ENCODE measurements at regions not wholly inside any gene's neighbourhood (a gene's known extent, or its start where the extent isn't known, plus 50 kb on each side); places are given as distances from the start of the nearest gene placed in this dataset.

- no peak overlapping the region for H3K27ac Mint-ChIP-seq
- no peak overlapping the region for H3K4me3 Mint-ChIP-seq
- DNase-seq: no peak
- H3K9me3 Mint-ChIP-seq: no peaks in the 10 kb centered on the region
- H3K27me3 Mint-ChIP-seq: no peaks in the 10 kb centered on the region
- H3K36me3 Mint-ChIP-seq: no peaks in the 10 kb centered on the region
- peaks cover 23% of the 10 kb centered on the region for H3K4me1 Mint-ChIP-seq
Measured at GRCh38 chr2:12178289-12179080, 432.1 kb downstream of the LPIN1 start.

- no peak overlapping the region for H3K4me3 Mint-ChIP-seq
- H3K36me3 Mint-ChIP-seq: no peaks in the 10 kb centered on the region
- H3K9me3 Mint-ChIP-seq: no peaks in the 10 kb centered on the region
- no peak overlapping the region for H3K27ac Mint-ChIP-seq
- H3K4me1 Mint-ChIP-seq: peaks cover 21% of the 10 kb centered on the region
- DNase-seq: no peak
- no peaks in the 10 kb centered on the region for H3K27me3 Mint-ChIP-seq
Measured at GRCh38 chr2:12180031-12180430, 433.6 kb downstream of the LPIN1 start.

GRCh38 chr2:12183032-12183645, 436.7 kb downstream of the LPIN1 start:
- Mint-ChIP-seq H3K27ac (no peak overlapping the region), H3K4me1 (peaks cover 1% of the 10 kb centered on the region), H3K4me3 (no peak overlapping the region), H3K27me3 (no peaks in the 10 kb centered on the region), H3K9me3 (peaks cover 2% of the 10 kb centered on the region), H3K36me3 (peaks cover 2% of the 10 kb centered on the region)
- DNase-seq: no peak

DNA sequence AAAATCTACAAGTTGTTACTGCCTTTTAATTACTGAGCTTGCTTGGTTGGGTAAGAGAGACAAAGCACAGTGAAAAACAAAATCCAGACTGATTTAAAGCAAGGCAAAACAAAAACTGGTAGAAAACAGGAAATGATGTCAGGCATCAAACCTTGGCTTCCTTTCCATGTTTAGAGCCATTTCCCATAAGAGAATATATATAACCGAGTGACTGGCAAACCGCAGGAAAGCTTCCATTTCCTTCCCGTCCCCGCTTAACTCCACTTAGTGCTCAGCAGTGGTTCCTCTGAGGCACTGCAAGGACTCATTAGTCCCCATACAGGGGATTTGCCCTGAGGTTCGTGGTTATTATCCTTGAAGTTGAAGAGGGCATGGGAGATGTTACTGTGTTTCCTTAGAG, 446.3 kb downstream of the LPIN1 start:
- H3K27ac Mint-ChIP-seq: peak overlapping the region; percentile 35
- no peak for DNase-seq
- no peaks in the 10 kb centered on the region for H3K27me3 Mint-ChIP-seq
- H3K9me3 Mint-ChIP-seq: peaks cover 11% of the 10 kb centered on the region
- H3K36me3 Mint-ChIP-seq: peaks cover 3% of the 10 kb centered on the region
- no peak overlapping the region for H3K4me3 Mint-ChIP-seq
- peaks cover 8% of the 10 kb centered on the region for H3K4me1 Mint-ChIP-seq

- Mint-ChIP-seq H3K27me3 (no peaks in the 10 kb centered on the region), H3K36me3 (peaks cover 3% of the 10 kb centered on the region), H3K9me3 (peaks cover 16% of the 10 kb centered on the region), H3K4me1 (peaks cover 8% of the 10 kb centered on the region), H3K27ac (no peak overlapping the region), H3K4me3 (no peak overlapping the region)
- no peak for DNase-seq
Measured at GRCh38 chr2:12194968-12195367, 448.5 kb downstream of the LPIN1 start.

DNA sequence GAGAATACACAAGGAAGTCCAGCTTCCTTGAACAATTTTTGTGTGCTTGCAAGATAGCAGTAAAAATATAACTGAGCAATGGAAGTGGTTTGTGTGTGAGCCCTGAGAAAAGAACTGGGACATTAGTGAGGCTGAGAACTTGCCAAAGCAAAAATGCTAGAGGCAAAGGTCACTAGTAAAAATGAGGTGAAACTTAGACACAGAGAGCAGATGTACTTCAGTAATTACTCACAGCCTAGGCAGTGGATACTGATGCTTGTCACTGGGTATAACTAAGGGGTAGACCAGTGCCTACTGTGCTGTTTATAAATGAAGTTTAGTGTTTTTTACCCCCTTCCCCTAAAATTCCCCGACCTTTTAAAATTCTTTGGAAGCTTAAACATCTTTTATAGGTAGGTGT, 450.1 kb downstream of the LPIN1 start:
- Mint-ChIP-seq H3K27ac (no peak overlapping the region), H3K27me3 (no peaks in the 10 kb centered on the region), H3K4me1 (peaks cover 8% of the 10 kb centered on the region), H3K36me3 (peaks cover 3% of the 10 kb centered on the region), H3K4me3 (no peak overlapping the region), H3K9me3 (peaks cover 16% of the 10 kb centered on the region)
- DNase-seq: no peak

- DNase-seq: no peak
- peaks cover 8% of the 10 kb centered on the region for H3K4me1 Mint-ChIP-seq
- H3K36me3 Mint-ChIP-seq: peaks cover 3% of the 10 kb centered on the region
- no peaks in the 10 kb centered on the region for H3K27me3 Mint-ChIP-seq
- no peak overlapping the region for H3K27ac Mint-ChIP-seq
- no peak overlapping the region for H3K4me3 Mint-ChIP-seq
- H3K9me3 Mint-ChIP-seq: peaks cover 16% of the 10 kb centered on the region
Measured at GRCh38 chr2:12197133-12197532, 450.7 kb downstream of the LPIN1 start.

DNA sequence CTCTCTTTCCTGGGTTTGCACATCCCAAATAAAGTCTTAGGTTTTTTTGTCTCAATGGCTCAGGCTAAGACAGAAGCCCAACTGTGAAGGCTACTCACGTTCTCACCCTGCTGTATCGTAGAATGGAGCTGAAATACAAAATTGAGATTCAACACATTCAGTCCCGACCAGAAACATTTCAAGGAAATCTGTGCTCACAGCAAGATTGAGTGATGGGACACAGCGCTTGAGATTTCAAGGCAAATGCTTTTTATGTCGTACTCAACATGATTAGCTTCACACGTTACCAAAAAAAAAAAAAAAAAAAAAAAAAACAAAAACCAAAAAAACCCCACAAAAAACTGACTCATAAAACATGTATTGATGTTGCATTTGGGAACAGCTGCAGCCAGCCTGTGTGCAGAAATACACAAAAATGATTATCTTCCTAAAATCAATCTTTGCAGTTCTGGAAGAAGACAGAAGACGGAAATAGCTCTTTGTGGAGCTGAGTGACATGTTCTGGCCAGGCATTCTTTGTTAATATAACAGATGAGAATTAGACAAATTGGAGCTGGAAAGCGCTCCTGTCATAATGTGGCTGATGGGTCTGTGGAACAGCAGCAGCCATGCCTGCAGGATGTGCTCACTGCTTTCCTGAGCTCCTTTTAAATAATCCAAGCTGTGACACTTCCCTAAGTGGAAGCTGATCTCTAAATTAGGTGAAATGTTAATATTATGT, 453.2 kb downstream of the LPIN1 start:
- no peaks in the 10 kb centered on the region for H3K36me3 Mint-ChIP-seq
- H3K27me3 Mint-ChIP-seq: no peaks in the 10 kb centered on the region
- no peak for DNase-seq
- H3K4me1 Mint-ChIP-seq: no peaks in the 10 kb centered on the region
- H3K27ac Mint-ChIP-seq: no peak overlapping the region
- no peak overlapping the region for H3K4me3 Mint-ChIP-seq
- H3K9me3 Mint-ChIP-seq: peaks cover 9% of the 10 kb centered on the region

DNA sequence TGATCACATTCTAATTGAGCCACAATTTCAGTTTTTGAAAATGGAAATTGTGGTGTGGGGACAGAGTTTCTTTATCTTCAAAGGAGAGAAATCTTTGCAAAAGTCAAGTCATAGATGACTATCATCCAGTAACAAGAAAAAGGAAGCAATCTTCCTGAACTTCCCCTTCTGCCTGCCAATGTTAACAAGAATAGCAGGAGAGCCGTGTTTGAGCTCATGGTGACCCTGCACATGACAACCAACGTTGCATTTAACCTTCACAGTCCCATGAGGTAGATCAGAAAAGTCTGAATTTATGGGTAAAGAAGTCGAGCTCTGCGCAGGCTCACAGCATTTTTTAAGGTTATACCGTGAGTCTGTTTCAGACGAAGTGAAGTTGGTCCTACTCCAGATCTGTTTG, 454.9 kb downstream of the LPIN1 start:
- peaks cover 9% of the 10 kb centered on the region for H3K9me3 Mint-ChIP-seq
- no peak for DNase-seq
- no peaks in the 10 kb centered on the region for H3K4me1 Mint-ChIP-seq
- H3K4me3 Mint-ChIP-seq: no peak overlapping the region
- no peak overlapping the region for H3K27ac Mint-ChIP-seq
- no peaks in the 10 kb centered on the region for H3K36me3 Mint-ChIP-seq
- no peaks in the 10 kb centered on the region for H3K27me3 Mint-ChIP-seq

DNA sequence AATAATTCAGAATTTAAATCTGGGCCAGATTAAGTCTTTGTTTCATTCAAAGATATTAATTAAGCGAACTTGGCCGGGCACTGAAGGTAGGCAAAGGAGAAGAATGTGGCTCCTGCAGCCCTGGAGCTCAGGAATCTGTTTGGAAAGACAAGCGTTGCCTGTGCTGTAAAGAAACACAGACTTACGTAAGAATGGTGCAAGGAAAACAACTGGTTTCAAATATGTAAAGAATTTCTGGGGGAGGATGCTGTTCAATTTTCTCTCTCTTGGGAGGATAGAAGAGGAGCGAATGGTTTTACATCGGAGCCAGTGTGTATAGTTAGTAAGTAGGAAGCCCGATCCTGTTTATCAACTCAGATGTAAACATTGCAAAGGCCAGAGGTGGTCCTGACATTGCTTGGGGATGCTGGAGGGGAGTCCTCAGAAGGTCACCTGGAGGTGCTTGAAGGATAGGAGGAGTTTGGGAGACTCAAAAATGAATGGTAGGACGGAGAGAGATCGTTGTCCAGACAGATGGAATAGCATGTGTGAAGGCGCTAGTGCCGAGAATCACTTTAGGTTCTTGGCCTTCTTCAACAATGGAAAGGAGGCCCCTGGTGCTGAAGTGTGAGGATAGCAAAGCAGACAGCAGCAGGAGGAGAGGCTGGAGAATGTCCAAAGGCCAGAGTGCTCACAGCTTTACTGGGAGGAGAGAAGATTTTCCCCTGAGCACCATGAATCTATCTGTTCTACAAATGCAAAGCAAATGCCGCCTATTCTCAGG, 456.1 kb downstream of the LPIN1 start:
- Mint-ChIP-seq H3K9me3 (peaks cover 5% of the 10 kb centered on the region), H3K36me3 (no peaks in the 10 kb centered on the region), H3K4me3 (no peak overlapping the region), H3K27ac (no peak overlapping the region), H3K4me1 (no peaks in the 10 kb centered on the region), H3K27me3 (no peaks in the 10 kb centered on the region)
- no peak for DNase-seq

DNA sequence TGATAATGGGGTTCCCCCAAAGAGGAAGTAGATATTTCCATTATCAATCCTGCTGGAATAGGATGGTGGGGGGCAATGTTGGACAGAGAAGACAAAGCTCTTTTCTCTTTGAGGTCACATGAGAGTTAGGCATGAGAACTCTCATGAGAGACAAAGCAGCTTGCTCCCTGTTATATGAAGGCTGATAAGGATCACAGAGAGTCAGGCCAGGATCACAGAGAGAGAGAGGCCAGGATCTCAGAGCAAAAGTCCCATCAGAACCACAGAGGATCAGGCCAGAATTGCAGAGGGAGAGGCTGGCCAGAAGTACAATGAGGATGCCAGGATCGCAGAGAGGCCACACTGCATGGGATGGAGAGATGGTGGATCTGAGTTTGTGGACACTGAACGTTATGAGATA, 457.1 kb downstream of the LPIN1 start:
- Mint-ChIP-seq H3K9me3 (no peaks in the 10 kb centered on the region), H3K36me3 (no peaks in the 10 kb centered on the region), H3K4me1 (no peaks in the 10 kb centered on the region), H3K27me3 (no peaks in the 10 kb centered on the region), H3K4me3 (no peak overlapping the region), H3K27ac (no peak overlapping the region)
- no peak for DNase-seq

DNA sequence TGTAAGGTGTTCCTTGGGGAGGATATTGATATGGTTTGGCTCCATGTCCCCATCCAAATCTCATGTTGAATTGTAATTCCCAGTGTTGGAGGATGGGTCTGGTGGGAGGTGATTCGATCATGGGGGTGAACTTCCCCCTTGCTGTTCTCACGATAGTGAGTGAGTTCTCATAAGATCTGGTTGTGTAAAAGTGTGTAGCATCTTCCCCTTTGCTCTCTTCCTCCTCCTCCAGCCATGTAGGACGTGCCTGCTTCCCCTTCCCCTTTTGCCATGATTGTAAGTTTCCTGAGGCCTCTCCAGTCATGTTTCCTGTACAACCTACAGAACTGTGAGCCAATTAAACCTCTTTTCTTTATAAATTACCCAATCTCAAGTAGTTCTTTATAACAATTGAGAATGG, 458.7 kb downstream of the LPIN1 start:
- no peaks in the 10 kb centered on the region for H3K4me1 Mint-ChIP-seq
- no peaks in the 10 kb centered on the region for H3K9me3 Mint-ChIP-seq
- no peak overlapping the region for H3K4me3 Mint-ChIP-seq
- no peak for DNase-seq
- H3K27ac Mint-ChIP-seq: no peak overlapping the region
- no peaks in the 10 kb centered on the region for H3K27me3 Mint-ChIP-seq
- no peaks in the 10 kb centered on the region for H3K36me3 Mint-ChIP-seq

- Mint-ChIP-seq H3K4me1 (no peaks in the 10 kb centered on the region), H3K9me3 (no peaks in the 10 kb centered on the region)
Measured at GRCh38 chr2:12207491-12207890, 461.1 kb downstream of the LPIN1 start.

DNA sequence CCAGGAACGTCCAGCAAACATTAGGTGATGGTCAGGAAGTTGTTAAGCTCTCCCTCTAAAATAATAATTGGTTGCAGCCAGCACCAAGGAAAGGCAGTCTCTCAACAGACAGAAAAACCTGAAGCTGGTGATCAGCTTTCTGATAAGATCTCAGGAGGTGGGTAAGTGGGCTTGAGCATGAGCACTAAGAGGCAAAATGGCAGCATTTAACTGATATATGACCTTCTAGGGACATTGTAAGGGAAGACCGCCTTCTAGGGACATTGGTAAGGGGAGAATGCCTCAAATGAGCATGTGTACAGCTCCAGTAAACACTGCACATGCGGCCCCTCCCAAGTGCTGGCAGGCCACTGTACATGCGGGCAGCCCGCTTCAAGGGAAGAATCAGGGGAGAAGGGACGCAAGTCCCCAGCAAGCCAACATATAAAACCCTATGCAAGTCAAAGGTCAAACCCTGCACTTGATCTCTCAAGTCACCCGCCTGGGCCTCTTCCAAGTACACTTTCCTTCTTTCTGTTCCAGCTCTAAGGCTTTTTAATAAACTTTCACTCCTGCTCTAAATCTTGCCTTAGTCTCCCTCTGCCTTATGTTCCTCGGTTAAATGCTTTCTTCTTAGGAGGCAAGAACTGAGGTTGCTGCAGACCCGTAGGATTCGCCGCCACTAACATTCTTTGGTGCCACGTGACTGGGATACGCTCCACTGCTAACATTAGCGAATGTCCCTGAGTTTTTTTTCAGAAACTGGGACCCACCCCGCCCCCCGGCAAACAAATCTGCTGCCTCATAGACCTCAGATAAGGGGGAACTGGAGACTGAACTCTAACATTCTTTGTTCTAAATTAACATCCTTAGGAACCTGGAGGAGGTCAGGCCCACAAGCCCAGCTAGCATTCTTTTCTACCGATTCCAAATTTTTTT, 463.8 kb downstream of the LPIN1 start:
- H3K9me3 Mint-ChIP-seq: no peaks in the 10 kb centered on the region
- H3K27ac Mint-ChIP-seq: no peak overlapping the region

More at GRCh38 chr2:12207491-12207890, 461.1 kb downstream of the LPIN1 start:
- DNase-seq: no peak
- Mint-ChIP-seq H3K36me3 (no peaks in the 10 kb centered on the region), H3K27ac (no peak overlapping the region), H3K27me3 (no peaks in the 10 kb centered on the region), H3K4me3 (no peak overlapping the region)

More for the DNA sequence above, 463.8 kb downstream of the LPIN1 start:
- Mint-ChIP-seq H3K36me3 (no peaks in the 10 kb centered on the region), H3K4me1 (peaks cover 4% of the 10 kb centered on the region), H3K27me3 (no peaks in the 10 kb centered on the region), H3K4me3 (no peak overlapping the region)
- DNase-seq: no peak

All from activated naive CD8-positive, alpha-beta T cell treated with anti-CD3 and anti-CD28 coated beads for 36 hours (primary cell).